Spleen (tissue), 7 donors: ENCODE measurements at regions not wholly inside any gene's neighbourhood (a gene's known extent, or its start where the extent isn't known, plus 50 kb on each side); places are given as distances from the start of the nearest gene placed in this dataset.

ENCODE experiments used
- POLR2A ChIP-seq, 3 donors: fragments of 450-650 bp; IDR thresholded peaks; one replicate each; pipeline ENCODE4 v1.5.1; 2017; ENCODE audit warnings: antibody characterized with exemption in 3 of 3, mild to moderate bottlenecking in 1 of 3
- POLR2AphosphoS5 ChIP-seq, 3 donors: sonication (generic); formaldehyde crosslinking; IDR thresholded peaks; one replicate each; pipeline ENCODE4 v1.5.1; 2017; ENCODE audit warnings: antibody characterized with exemption in 3 of 3
- TF ChIP-seq, protein P1 (sequence below), 11 experiments: fragments of 200-600 bp in 7 of 11; fragments of 450-650 bp in 4 of 11; sonication (generic) in 4 of 11; IDR thresholded peaks in 8 of 11; conservative IDR thresholded peaks in 3 of 11; 1 replicate in 7 of 11; 2 replicates in 4 of 11; pipeline versions ENCODE4 v1.4.0 to v1.8.0; 2016 to 2021; ENCODE audit warnings: antibody characterized with exemption in 11 of 11, inconsistent platforms in 4 of 11, mild to moderate bottlenecking in 1 of 11
- donor health status: DM: no; HTN: no; CAD: no; lungs with moderate emphysema.
- donor health status: DM: no; HTN: no; CAD: no.
- donor health status: DM: no; HTN: no; CAD: no.

DNA sequence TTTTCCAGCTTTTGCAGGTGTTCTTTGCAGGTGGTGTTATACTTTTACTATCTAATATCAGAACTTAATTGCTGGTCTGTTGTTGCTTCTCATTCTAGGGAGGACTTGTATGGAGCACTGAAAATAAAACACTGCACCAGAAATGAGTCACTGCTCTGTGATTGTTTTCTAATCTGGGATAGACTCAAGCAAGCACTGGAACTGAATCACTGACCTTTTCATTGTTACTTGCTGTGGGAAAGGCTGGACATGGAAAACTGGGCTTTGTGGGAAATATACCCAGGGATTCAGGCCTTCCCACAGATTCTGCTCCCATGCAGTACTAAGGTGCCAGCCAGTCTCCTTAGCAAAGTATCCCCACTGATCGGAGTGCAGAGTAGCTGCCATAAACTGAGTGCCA, 470.0 kb upstream of the GCFC2 start:
- TF ChIP-seq, protein P1, sequence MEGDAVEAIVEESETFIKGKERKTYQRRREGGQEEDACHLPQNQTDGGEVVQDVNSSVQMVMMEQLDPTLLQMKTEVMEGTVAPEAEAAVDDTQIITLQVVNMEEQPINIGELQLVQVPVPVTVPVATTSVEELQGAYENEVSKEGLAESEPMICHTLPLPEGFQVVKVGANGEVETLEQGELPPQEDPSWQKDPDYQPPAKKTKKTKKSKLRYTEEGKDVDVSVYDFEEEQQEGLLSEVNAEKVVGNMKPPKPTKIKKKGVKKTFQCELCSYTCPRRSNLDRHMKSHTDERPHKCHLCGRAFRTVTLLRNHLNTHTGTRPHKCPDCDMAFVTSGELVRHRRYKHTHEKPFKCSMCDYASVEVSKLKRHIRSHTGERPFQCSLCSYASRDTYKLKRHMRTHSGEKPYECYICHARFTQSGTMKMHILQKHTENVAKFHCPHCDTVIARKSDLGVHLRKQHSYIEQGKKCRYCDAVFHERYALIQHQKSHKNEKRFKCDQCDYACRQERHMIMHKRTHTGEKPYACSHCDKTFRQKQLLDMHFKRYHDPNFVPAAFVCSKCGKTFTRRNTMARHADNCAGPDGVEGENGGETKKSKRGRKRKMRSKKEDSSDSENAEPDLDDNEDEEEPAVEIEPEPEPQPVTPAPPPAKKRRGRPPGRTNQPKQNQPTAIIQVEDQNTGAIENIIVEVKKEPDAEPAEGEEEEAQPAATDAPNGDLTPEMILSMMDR (IDR thresholded peaks at IDR 0.05 in 8 of 11, conservative IDR thresholded peaks at IDR 0.05 in 3 of 11): no peak
- TF ChIP-seq POLR2A (IDR thresholded peaks at IDR 0.05) (no peak), POLR2AphosphoS5 (IDR thresholded peaks at IDR 0.05) (no peak)
